ENCODE measurements at regions not wholly inside any gene's neighbourhood (a gene's known extent, or its start where the extent isn't known, plus 50 kb on each side); places are given as distances from the start of the nearest gene placed in this dataset.

DNA sequence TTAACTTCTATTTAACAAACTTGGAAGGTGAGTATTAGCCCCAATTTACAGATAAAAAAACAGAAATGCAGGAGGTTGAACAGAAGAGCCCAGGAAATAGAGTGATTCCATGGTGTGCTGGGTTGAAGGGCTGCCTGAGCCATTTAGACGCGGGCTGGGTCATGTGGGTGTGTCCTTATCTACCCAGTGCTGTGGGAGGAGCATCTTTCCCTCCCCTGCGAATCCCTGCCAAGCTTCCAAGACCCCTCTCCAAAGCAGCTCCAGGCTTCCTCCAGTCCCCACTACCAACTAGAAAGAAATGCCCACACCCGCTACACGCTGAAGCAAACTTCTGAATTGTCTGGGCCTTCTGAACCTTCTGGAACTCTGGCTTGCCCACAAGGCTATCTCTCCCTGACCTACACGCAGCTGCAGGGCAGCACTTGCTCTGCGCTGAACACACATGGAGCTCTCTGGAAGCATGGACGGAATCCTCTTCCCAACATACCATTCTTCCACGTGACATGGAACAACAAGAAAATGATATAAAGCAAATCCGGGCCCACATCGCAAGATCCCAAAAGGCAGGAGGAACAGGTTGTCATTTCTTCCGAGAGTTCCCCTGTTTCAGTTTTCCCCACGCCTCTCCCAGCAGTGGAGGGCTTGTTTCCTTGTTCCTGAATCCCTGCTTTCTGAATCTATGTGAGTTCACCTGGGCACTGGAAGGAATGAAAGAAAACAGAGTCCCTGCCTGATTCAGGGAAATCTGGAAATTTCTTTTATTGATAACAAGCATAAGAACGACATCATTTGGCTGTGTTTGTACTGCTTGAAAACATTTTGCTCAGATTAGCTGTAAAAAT, 562.7 kb upstream of the ID2 start:
- Histone ChIP-seq H4K91ac (ENCODE audit: low read length) (no peak overlapping the region), H3K4me2 (ENCODE audit: low read length, poor library complexity, severe bottlenecking) (no peak overlapping the region), H3K27ac (ENCODE audit: low read length, poor library complexity, severe bottlenecking) (no peak overlapping the region), H2AK5ac (ENCODE audit: low read length, severe bottlenecking) (peak overlapping the region; percentile 49), H3K4me1 (ENCODE audit: control insufficient read depth, insufficient read depth, low read depth, low read length) (peaks cover 3% of the 10 kb centered on the region), H3K4ac (ENCODE audit: low read depth in 1 of 2, low read length in 2 of 2) (no peak overlapping the region), H3K23ac (ENCODE audit: low read length in 2 of 2) (no peak overlapping the region), H2BK12ac (ENCODE audit: low read length in 2 of 2) (peak overlapping the region in 1 of 2 experiments; percentile 11), H3K79me1 (replicated peaks; ENCODE audit: low read length, poor library complexity, severe bottlenecking) (no peaks in the 10 kb centered on the region), H3K18ac (ENCODE audit: low read depth in 1 of 2, low read length in 2 of 2) (peak overlapping the region in 1 of 2 experiments; percentile 43), H2AFZ (ENCODE audit: low read depth, low read length) (peak overlapping the region; percentile 18), H3K27me3 (ENCODE audit: control insufficient read depth in 1 of 2, insufficient read depth in 1 of 2, low read length in 2 of 2) (no peaks in the 10 kb centered on the region), H3K36me3 (ENCODE audit: control insufficient read depth in 1 of 2, insufficient read depth in 2 of 2, low read depth in 1 of 2, low read length in 2 of 2) (no peaks in the 10 kb centered on the region), H2BK15ac (ENCODE audit: low read depth, poor library complexity, severe bottlenecking) (no peak overlapping the region), H3K9ac (ENCODE audit: low read length) (peak overlapping the region; percentile 68), H3K9me3 (ENCODE audit: control insufficient read depth, low read length) (no peaks in the 10 kb centered on the region), H2BK120ac (ENCODE audit: low read depth, low read length) (no peak overlapping the region), H3K14ac (ENCODE audit: low read length in 2 of 2) (no peak overlapping the region), H4K8ac (ENCODE audit: low read length) (peak overlapping the region; percentile 7), H2BK5ac (ENCODE audit: low read depth, low read length, poor library complexity, severe bottlenecking) (no peak overlapping the region), H3K4me3 (ENCODE audit: insufficient read depth in 1 of 2, low read depth in 1 of 2, low read length in 2 of 2) (peak overlapping the region in 1 of 2 experiments; percentile 17)
- no peak for DNase-seq
- WGBS, result 89% methylated on average over 14 of the region's 14 CpGs

DNA sequence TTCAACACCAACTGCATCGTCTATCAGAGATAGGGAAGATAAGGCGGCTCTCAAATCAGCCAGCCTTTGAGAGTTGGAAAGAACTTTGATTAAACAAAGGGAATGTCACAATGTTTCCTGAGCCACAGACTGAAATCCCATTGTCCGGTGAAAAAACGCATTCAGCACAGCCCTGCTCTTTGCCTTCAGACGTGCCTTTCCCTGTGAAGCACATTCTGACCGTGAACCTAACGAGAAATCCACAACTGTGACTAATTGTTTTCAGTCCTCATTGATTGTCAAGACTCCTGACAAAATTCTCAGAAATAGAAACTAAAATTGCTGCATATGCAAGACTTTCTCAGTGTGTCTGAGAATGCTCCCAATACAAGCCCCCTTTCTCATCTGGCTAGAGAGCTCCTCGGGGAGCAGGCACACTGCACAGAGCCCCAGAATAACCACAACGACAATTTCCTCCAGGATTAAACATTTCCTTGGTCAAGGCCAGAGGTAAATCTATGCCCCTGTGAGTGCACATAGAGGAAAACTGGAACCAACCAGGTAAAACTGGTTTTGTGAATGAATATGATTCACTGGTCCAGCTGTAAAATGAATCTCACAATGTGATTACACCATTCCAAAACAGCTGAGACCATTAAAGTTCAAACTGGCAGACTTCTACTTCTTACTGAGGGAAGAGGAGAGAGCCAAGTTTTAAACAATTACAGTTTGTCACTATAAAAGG, 561.9 kb upstream of the ID2 start:
- H3K9ac ChIP-seq (ENCODE audit: low read length), result peak overlapping the region; percentile 68
- H3K18ac ChIP-seq (ENCODE audit: low read depth in 1 of 2, low read length in 2 of 2), result no peak overlapping the region
- H3K79me1 ChIP-seq (replicated peaks; ENCODE audit: low read length, poor library complexity, severe bottlenecking), result no peaks in the 10 kb centered on the region
- peak; percentile 40 for DNase-seq
- no peaks in the 10 kb centered on the region for H3K36me3 ChIP-seq (ENCODE audit: control insufficient read depth in 1 of 2, insufficient read depth in 2 of 2, low read depth in 1 of 2, low read length in 2 of 2)
- H2BK5ac ChIP-seq (ENCODE audit: low read depth, low read length, poor library complexity, severe bottlenecking), result no peak overlapping the region
- H3K27ac ChIP-seq (ENCODE audit: low read length, poor library complexity, severe bottlenecking), result no peak overlapping the region
- no peak overlapping the region for H3K23ac ChIP-seq (ENCODE audit: low read length in 2 of 2)
- H3K4me2 ChIP-seq (ENCODE audit: low read length, poor library complexity, severe bottlenecking), result no peak overlapping the region
- no peak overlapping the region for H2BK120ac ChIP-seq (ENCODE audit: low read depth, low read length)
- no peaks in the 10 kb centered on the region for H3K9me3 ChIP-seq (ENCODE audit: control insufficient read depth, low read length)
- H4K8ac ChIP-seq (ENCODE audit: low read length), result no peak overlapping the region
- no peak overlapping the region for H3K4ac ChIP-seq (ENCODE audit: low read depth in 1 of 2, low read length in 2 of 2)
- no peak overlapping the region for H4K91ac ChIP-seq (ENCODE audit: low read length)
- H2AFZ ChIP-seq (ENCODE audit: low read depth, low read length), result no peak overlapping the region
- 67% methylated on average over 9 of the region's 9 CpGs for WGBS
- H2AK5ac ChIP-seq (ENCODE audit: low read length, severe bottlenecking), result no peak overlapping the region
- peaks cover 3% of the 10 kb centered on the region for H3K4me1 ChIP-seq (ENCODE audit: control insufficient read depth, insufficient read depth, low read depth, low read length)
- no peak overlapping the region for H3K14ac ChIP-seq (ENCODE audit: low read length in 2 of 2)
- peak overlapping the region in 1 of 2 experiments; percentile 17 for H3K4me3 ChIP-seq (ENCODE audit: insufficient read depth in 1 of 2, low read depth in 1 of 2, low read length in 2 of 2)
- no peaks in the 10 kb centered on the region for H3K27me3 ChIP-seq (ENCODE audit: control insufficient read depth in 1 of 2, insufficient read depth in 1 of 2, low read length in 2 of 2)
- H2BK15ac ChIP-seq (ENCODE audit: low read depth, poor library complexity, severe bottlenecking), result no peak overlapping the region
- H2BK12ac ChIP-seq (ENCODE audit: low read length in 2 of 2), result no peak overlapping the region

DNA sequence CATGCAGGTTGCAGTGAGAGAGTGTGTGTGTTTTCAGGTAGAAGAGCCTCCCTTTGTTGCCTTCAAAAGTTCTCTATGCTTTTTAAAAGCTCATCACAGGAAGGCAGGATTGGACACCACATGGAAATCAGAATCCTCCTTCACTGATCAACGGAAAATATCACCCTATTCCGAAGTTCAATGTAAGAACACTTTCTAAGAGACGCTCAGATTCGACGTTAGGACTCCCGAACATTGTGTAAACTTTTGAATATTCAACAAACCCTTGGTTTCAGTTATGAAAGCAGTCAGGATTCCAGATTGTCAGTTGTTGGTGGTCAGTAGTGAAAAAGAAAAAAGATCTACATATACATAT, 561.4 kb upstream of the ID2 start:
- no peak overlapping the region for H2BK120ac ChIP-seq (ENCODE audit: low read depth, low read length)
- 98% methylated on average over 6 of the region's 6 CpGs for WGBS
- H3K4ac ChIP-seq (ENCODE audit: low read depth in 1 of 2, low read length in 2 of 2), result no peak overlapping the region
- no peak overlapping the region for H4K91ac ChIP-seq (ENCODE audit: low read length)
- H3K27ac ChIP-seq (ENCODE audit: low read length, poor library complexity, severe bottlenecking), result no peak overlapping the region
- no peak overlapping the region for H3K4me3 ChIP-seq (ENCODE audit: insufficient read depth in 1 of 2, low read depth in 1 of 2, low read length in 2 of 2)
- H3K18ac ChIP-seq (ENCODE audit: low read depth in 1 of 2, low read length in 2 of 2), result no peak overlapping the region
- no peak overlapping the region for H2AFZ ChIP-seq (ENCODE audit: low read depth, low read length)
- H2BK5ac ChIP-seq (ENCODE audit: low read depth, low read length, poor library complexity, severe bottlenecking), result no peak overlapping the region
- H4K8ac ChIP-seq (ENCODE audit: low read length), result no peak overlapping the region
- no peaks in the 10 kb centered on the region for H3K36me3 ChIP-seq (ENCODE audit: control insufficient read depth in 1 of 2, insufficient read depth in 2 of 2, low read depth in 1 of 2, low read length in 2 of 2)
- peak overlapping the region; percentile 68 for H3K9ac ChIP-seq (ENCODE audit: low read length)
- no peaks in the 10 kb centered on the region for H3K79me1 ChIP-seq (replicated peaks; ENCODE audit: low read length, poor library complexity, severe bottlenecking)
- H2BK15ac ChIP-seq (ENCODE audit: low read depth, poor library complexity, severe bottlenecking), result no peak overlapping the region
- peaks cover 3% of the 10 kb centered on the region for H3K4me1 ChIP-seq (ENCODE audit: control insufficient read depth, insufficient read depth, low read depth, low read length)
- no peak for DNase-seq
- no peak overlapping the region for H3K14ac ChIP-seq (ENCODE audit: low read length in 2 of 2)
- H2BK12ac ChIP-seq (ENCODE audit: low read length in 2 of 2), result no peak overlapping the region
- no peaks in the 10 kb centered on the region for H3K27me3 ChIP-seq (ENCODE audit: control insufficient read depth in 1 of 2, insufficient read depth in 1 of 2, low read length in 2 of 2)
- H2AK5ac ChIP-seq (ENCODE audit: low read length, severe bottlenecking), result peak overlapping the region; percentile 21
- H3K9me3 ChIP-seq (ENCODE audit: control insufficient read depth, low read length), result no peaks in the 10 kb centered on the region
- no peak overlapping the region for H3K4me2 ChIP-seq (ENCODE audit: low read length, poor library complexity, severe bottlenecking)
- H3K23ac ChIP-seq (ENCODE audit: low read length in 2 of 2), result no peak overlapping the region

Data from mesenchymal stem cell (in vitro differentiated cells and primary cell).